Stimulated activated CD4-positive, alpha-beta T cell treated with anti-CD3 and anti-CD28 coated beads, Interleukin-15, amount 100 ng/mL, for 1 hour (primary cell): ENCODE measurements at regions not wholly inside any gene's neighbourhood (a gene's known extent, or its start where the extent isn't known, plus 50 kb on each side); places are given as distances from the start of the nearest gene placed in this dataset.

Source experiments
- DNase-seq, 2 donors: peaks; one replicate each; pipeline ENCODE4 v3.0.0-alpha.2; 2020; ENCODE audit warnings: low read depth in 1 of 2, low spot score in 1 of 2

GRCh38 chr2:34050413-34050812 lies 451.3 kb upstream of the FAM98A start:
- no peak for DNase-seq

- no peak for DNase-seq
Measured at GRCh38 chr2:34045101-34045655, 446.1 kb upstream of the FAM98A start.

- DNase-seq, result no peak
Measured at GRCh38 chr2:34037886-34038285, 438.8 kb upstream of the FAM98A start.

- DNase-seq, result no peak
Measured at GRCh38 chr2:34037157-34037556, 438.1 kb upstream of the FAM98A start.

- no peak for DNase-seq
Measured at GRCh38 chr2:34031097-34031496, 432.0 kb upstream of the FAM98A start.

- no peak for DNase-seq
Measured at GRCh38 chr2:34030273-34030672, 431.2 kb upstream of the FAM98A start.

GRCh38 chr2:34029073-34029472 lies 430.0 kb upstream of the FAM98A start:
- no peak for DNase-seq

GRCh38 chr2:34025196-34025595 lies 426.1 kb upstream of the FAM98A start:
- no peak for DNase-seq

- DNase-seq, result no peak
Measured at GRCh38 chr2:34012715-34013302, 413.7 kb upstream of the FAM98A start.

GRCh38 chr2:34011684-34012083 lies 412.6 kb upstream of the FAM98A start:
- DNase-seq, result no peak

- DNase-seq, result no peak
Measured at GRCh38 chr2:34005901-34006300, 406.8 kb upstream of the FAM98A start.

- DNase-seq, result no peak
Measured at GRCh38 chr2:34004936-34005335, 405.8 kb upstream of the FAM98A start.

GRCh38 chr2:34003795-34004194 lies 404.7 kb upstream of the FAM98A start:
- DNase-seq, result no peak

- no peak for DNase-seq
Measured at GRCh38 chr2:34001557-34001956, 402.5 kb upstream of the FAM98A start.

GRCh38 chr2:33984131-33984530 lies 385.0 kb upstream of the FAM98A start:
- no peak for DNase-seq

GRCh38 chr2:33978471-33978870 lies 379.4 kb upstream of the FAM98A start:
- no peak for DNase-seq

GRCh38 chr2:33975498-33975897 lies 376.4 kb upstream of the FAM98A start:
- DNase-seq, result no peak

GRCh38 chr2:33967103-33967502 lies 368.0 kb upstream of the FAM98A start:
- DNase-seq, result no peak

- DNase-seq, result no peak
Measured at GRCh38 chr2:33958591-33958990, 359.5 kb upstream of the FAM98A start.

GRCh38 chr2:33949371-33949770 lies 350.3 kb upstream of the FAM98A start:
- DNase-seq, result no peak

- no peak for DNase-seq
Measured at GRCh38 chr2:33946193-33946592, 347.1 kb upstream of the FAM98A start.

- no peak for DNase-seq
Measured at GRCh38 chr2:33933203-33933602, 334.1 kb upstream of the FAM98A start.

- DNase-seq, result no peak
Measured at GRCh38 chr2:33931164-33931563, 332.1 kb upstream of the FAM98A start.
